A549 (cell line): ENCODE measurements at regions not wholly inside any gene's neighbourhood (a gene's known extent, or its start where the extent isn't known, plus 50 kb on each side); places are given as distances from the start of the nearest gene placed in this dataset.

Experiments
- ATAC-seq, 2 experiments: fragments of 200-7000 bp in 1 of 2; fragments of >200 bp in 1 of 2; cut with Nextera tagmentation in 1 of 2; cut with Tn5 transposase in 1 of 2; 3 replicates each; pipeline versions ENCODE4 v1.8.0 to v1.9.1; 2018 to 2020; ENCODE audit warnings: mild to moderate bottlenecking in 1 of 2, moderate library complexity in 1 of 2
- CTCF ChIA-PET: fragments of 300-600 bp; sonication (Branson Sonifier 250); formaldehyde crosslinking; extraction: SDS; loops from one replicate; lab custom pipeline; 2021; ENCODE audit warnings: antibody characterized with exemption, inconsistent platforms; lab: Yijun Ruan, JAX
- POLR2A ChIA-PET: fragments of 350-600 bp; formaldehyde crosslinking; extraction: SDS; loops from one replicate; lab custom pipeline; 2021; ENCODE audit warnings: antibody characterized with exemption, inconsistent platforms; lab: Yijun Ruan, JAX
- DNase-seq, 2 experiments: peaks; one replicate each; pipeline versions ENCODE4 v3.0.0 to v3.0.0-alpha.2; 2011 to 2016; ENCODE audit warnings: low read depth in 1 of 2, low spot score in 1 of 2
- FAIRE-seq: peaks from 2 replicates; lab custom pipeline; 2011; peaks lifted over from hg19 to GRCh38; lab: Jason Lieb, UNC
- H3K27ac ChIP-seq, 2 experiments: fragments of >200 bp; sonication (Bioruptor Twin); formaldehyde crosslinking; 3 replicates each; pipeline ENCODE4 v1.5.1; 2016 to 2017
- H3K4me1 ChIP-seq: fragments of >200 bp; sonication (Bioruptor Twin); formaldehyde crosslinking; 3 replicates; pipeline ENCODE4 v1.6.1; 2016
- H3K4me2 ChIP-seq: fragments of >200 bp; sonication (Bioruptor Twin); formaldehyde crosslinking; 3 replicates; pipeline ENCODE4 v1.6.1; 2016
- H3K4me3 ChIP-seq: fragments of >200 bp; sonication (Bioruptor Twin); formaldehyde crosslinking; 3 replicates; pipeline ENCODE4 v1.5.1; 2016
- H3K9me3 ChIP-seq: fragments of >200 bp; sonication (Bioruptor Twin); formaldehyde crosslinking; 3 replicates; pipeline ENCODE4 v1.6.1; 2016
- CHD2 ChIP-seq: fragments of 150-350 bp; IDR thresholded peaks from 2 replicates; pipeline ENCODE4 v1.6.1; 2014; ENCODE audit warnings: low read length; ENCODE audit not compliant: partially characterized antibody
- EHMT2 ChIP-seq: fragments of 200-600 bp; sonication (generic); IDR thresholded peaks from 2 replicates; pipeline ENCODE4 v1.6.1; 2016; ENCODE audit warnings: antibody characterized with exemption, low read depth, mild to moderate bottlenecking, moderate library complexity
- FOSL2 ChIP-seq, 2 experiments: fragments of 450-650 bp in 1 of 2; fragments of >200 bp in 1 of 2; sonication (Bioruptor Twin) in 1 of 2; formaldehyde crosslinking; IDR thresholded peaks; 2 replicates each; pipeline versions ENCODE4 v1.5.0 to v1.6.1; 2016 to 2020; ENCODE audit warnings: mild to moderate bottlenecking in 1 of 2, moderate library complexity in 1 of 2
- GATA3 ChIP-seq: IDR thresholded peaks from 2 replicates; pipeline ENCODE4 v1.6.1; 2012; ENCODE audit warnings: borderline replicate concordance
- HDAC2 ChIP-seq: fragments of 200-600 bp; sonication (generic); IDR thresholded peaks from 2 replicates; pipeline ENCODE4 v1.6.1; 2016
- HOXA7 ChIP-seq: fragments of 250-450 bp; sonication (Bioruptor Pico); IDR thresholded peaks from 2 replicates; pipeline ENCODE4 v1.5.0; 2020; ENCODE audit warnings: mild to moderate bottlenecking, moderate library complexity
- HOXB13 ChIP-seq: fragments of 250-450 bp; sonication (Bioruptor Pico); IDR thresholded peaks from 2 replicates; pipeline ENCODE4 v1.5.0; 2020; ENCODE audit warnings: low read depth, mild to moderate bottlenecking, moderate library complexity
- HOXB5 ChIP-seq: fragments of 250-450 bp; sonication (Bioruptor Pico); IDR thresholded peaks from 2 replicates; pipeline ENCODE4 v1.5.0; 2020; ENCODE audit warnings: mild to moderate bottlenecking, moderate library complexity
- JUN ChIP-seq, 2 experiments: fragments of >200 bp; sonication (Bioruptor Twin); formaldehyde crosslinking; IDR thresholded peaks; 2 replicates in 1 of 2; 3 replicates in 1 of 2; pipeline ENCODE4 v1.6.1; 2016 to 2017
- JUNB ChIP-seq: fragments of >200 bp; sonication (Bioruptor Twin); formaldehyde crosslinking; IDR thresholded peaks from 2 replicates; pipeline ENCODE4 v1.6.1; 2016
- MAFK ChIP-seq: fragments of 450-650 bp; IDR thresholded peaks from 2 replicates; pipeline ENCODE4 v1.6.1; 2014; ENCODE audit not compliant: partially characterized antibody
- MYC ChIP-seq: IDR thresholded peaks from 2 replicates; pipeline ENCODE4 v1.6.1; 2012; ENCODE audit warnings: mild to moderate bottlenecking, inconsistent platforms, low read length, improper control_type of control experiment, borderline replicate concordance
- POLR2A ChIP-seq: IDR thresholded peaks from 2 replicates; pipeline ENCODE4 v1.6.1; 2012; ENCODE audit warnings: mild to moderate bottlenecking, low read length
- RCOR1 ChIP-seq: fragments of 150-350 bp; IDR thresholded peaks from 2 replicates; pipeline ENCODE4 v1.6.1; 2014; ENCODE audit warnings: antibody characterized with exemption, low read length, low read depth
- RNF2 ChIP-seq: fragments of 200-600 bp; sonication (generic); IDR thresholded peaks from 2 replicates; pipeline ENCODE4 v1.6.1; 2016; ENCODE audit warnings: low read depth, mild to moderate bottlenecking, antibody characterized with exemption, moderate library complexity, borderline replicate concordance
- TP53 ChIP-seq: fragments of 250-450 bp; sonication (Bioruptor Pico); IDR thresholded peaks from 2 replicates; pipeline ENCODE4 v1.5.0; 2021; ENCODE audit warnings: mild to moderate bottlenecking, moderate library complexity
- ZC3H11A ChIP-seq: fragments of 450-650 bp; IDR thresholded peaks from 2 replicates; pipeline ENCODE4 v1.6.1; 2014; ENCODE audit warnings: antibody characterized with exemption, mild to moderate bottlenecking
- ZSCAN20 ChIP-seq: fragments of 250-450 bp; sonication (Bioruptor Pico); IDR thresholded peaks from 2 replicates; pipeline ENCODE4 v1.8.0; 2022; ENCODE audit warnings: mild to moderate bottlenecking, moderate library complexity
- WGBS: methylation state at CpG from one replicate; pipeline ENCODE4 v1.1.6; 2017; ENCODE audit errors: missing lambda C conversion rate; 5-methylcytosine and 5-hydroxymethylcytosine counted together
- TF ChIP-seq, protein P1 (sequence below): fragments of >200 bp; sonication (Bioruptor Twin); formaldehyde crosslinking; IDR thresholded peaks from 2 replicates; pipeline ENCODE4 v1.6.1; 2016
- TF ChIP-seq, protein P2 (sequence below): fragments of 250-450 bp; sonication (Bioruptor Pico); IDR thresholded peaks from 2 replicates; pipeline ENCODE4 v1.5.0; 2021; ENCODE audit warnings: mild to moderate bottlenecking, moderate library complexity, borderline replicate concordance
- TF ChIP-seq, protein P3 (sequence below): IDR thresholded peaks from 2 replicates; pipeline ENCODE4 v1.6.1; 2012
- TF ChIP-seq, protein P4 (sequence below): fragments of 200-600 bp; sonication (generic); IDR thresholded peaks from 2 replicates; pipeline ENCODE4 v1.6.1; 2016; ENCODE audit warnings: antibody characterized with exemption, mild to moderate bottlenecking, moderate library complexity

DNA sequence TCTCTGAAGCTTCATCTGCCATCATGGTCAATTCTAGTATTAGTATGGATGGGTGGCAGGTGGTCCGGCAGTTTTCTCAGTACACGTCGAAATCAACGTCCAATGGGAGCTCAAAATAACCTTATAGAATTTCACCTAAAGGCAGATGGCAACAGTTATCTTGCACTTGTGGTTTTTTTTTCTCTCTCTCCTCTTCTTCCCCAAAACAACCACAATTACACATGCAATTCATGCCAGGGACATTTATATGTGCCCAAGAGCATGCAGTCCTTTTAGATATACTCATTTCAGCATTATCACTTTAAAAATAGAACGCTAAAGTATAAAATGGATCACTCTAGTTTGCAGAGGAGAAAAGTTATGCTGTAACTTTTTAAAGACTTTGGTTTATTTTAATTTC is 1428.9 kb upstream of the WWC1 start:
- FAIRE-seq: no peak
- 54% methylated on average over 5 of the region's 5 CpGs for WGBS
- ChIA-PET POLR2A (no interaction called here), CTCF (no interaction called here)
- H3K4me2 ChIP-seq: no peak overlapping the region
- H3K4me3 ChIP-seq: no peak overlapping the region
- H3K27ac ChIP-seq: no peak overlapping the region
- no peak for ATAC-seq
- DNase-seq: no peak
- no peaks in the 10 kb centered on the region for H3K4me1 ChIP-seq
- TF ChIP-seq CHD2 (no peak), GATA3 (no peak), HOXA7 (CRISPR knock-in tag) (no peak), JUNB (no peak), ZC3H11A (no peak), MYC (no peak), ZSCAN20 (no peak)
- TF ChIP-seq, all 56 proteins: peak for 0
- H3K9me3 ChIP-seq: no peaks in the 10 kb centered on the region

DNA sequence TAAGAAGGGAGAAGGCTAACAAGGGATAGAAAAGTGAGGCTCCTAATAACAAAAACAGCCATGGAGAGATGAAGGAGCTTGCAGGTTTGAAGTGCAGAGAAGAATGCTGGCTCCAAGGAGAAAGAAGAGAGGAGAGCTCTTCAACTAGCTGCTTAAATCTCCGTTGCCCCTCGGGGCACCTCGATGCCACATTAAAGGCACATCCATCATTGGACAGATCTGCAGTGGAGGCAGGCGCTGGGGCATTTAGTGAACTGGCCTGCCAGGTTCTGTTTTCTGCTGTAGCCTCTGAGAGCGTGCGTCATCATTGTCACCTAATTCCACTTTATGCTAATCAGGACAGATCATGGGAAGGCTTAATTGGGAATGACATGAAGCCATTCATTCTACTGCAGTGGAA is 1426.2 kb upstream of the WWC1 start:
- FAIRE-seq: no peak
- CTCF ChIA-PET: no interaction called here

DNA sequence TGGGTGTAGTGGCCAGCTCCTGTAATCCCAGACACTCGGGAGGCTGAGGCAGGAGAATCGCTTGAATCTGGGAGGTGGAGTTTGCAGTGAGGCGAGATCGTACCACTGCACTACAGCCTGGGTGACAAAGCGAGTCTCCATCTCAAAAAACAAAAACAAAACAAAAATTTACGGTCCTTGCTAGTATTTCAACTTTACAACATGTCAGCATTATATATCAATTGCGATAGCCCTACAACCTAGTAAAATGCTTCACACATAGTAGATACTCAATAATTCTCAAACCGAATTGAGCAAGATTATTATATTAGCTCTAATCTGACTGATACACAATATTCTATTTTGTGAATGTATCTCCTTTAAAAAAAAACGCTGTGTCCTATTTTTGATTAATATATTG is 1411.0 kb upstream of the WWC1 start:
- WGBS: 49% methylated on average over 9 of the region's 9 CpGs

More for the DNA sequence above, 1426.2 kb upstream of the WWC1 start:
- no peak for TF ChIP-seq TP53 (CRISPR knock-in tag)
- TF ChIP-seq HOXB13 (CRISPR knock-in tag): no peak
- TF ChIP-seq HOXB5 (CRISPR knock-in tag): no peak
- TF ChIP-seq RNF2: no peak
- no peak for TF ChIP-seq ZSCAN20
- TF ChIP-seq, protein P1, sequence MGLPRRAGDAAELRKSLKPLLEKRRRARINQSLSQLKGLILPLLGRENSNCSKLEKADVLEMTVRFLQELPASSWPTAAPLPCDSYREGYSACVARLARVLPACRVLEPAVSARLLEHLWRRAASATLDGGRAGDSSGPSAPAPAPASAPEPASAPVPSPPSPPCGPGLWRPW: no peak
- no peak for TF ChIP-seq RCOR1
- TF ChIP-seq HOXA7 (CRISPR knock-in tag): no peak
- no peak for TF ChIP-seq POLR2A
- no peak for TF ChIP-seq HDAC2
- TF ChIP-seq CHD2: no peak
- TF ChIP-seq, protein P2, sequence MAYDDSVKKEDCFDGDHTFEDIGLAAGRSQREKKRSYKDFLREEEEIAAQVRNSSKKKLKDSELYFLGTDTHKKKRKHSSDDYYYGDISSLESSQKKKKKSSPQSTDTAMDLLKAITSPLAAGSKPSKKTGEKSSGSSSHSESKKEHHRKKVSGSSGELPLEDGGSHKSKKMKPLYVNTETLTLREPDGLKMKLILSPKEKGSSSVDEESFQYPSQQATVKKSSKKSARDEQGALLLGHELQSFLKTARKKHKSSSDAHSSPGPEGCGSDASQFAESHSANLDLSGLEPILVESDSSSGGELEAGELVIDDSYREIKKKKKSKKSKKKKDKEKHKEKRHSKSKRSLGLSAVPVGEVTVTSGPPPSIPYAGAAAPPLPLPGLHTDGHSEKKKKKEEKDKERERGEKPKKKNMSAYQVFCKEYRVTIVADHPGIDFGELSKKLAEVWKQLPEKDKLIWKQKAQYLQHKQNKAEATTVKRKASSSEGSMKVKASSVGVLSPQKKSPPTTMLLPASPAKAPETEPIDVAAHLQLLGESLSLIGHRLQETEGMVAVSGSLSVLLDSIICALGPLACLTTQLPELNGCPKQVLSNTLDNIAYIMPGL (CRISPR knock-in tag): no peak
- no peak for TF ChIP-seq JUN (IDR thresholded peaks at IDR 0.05)
- TF ChIP-seq, protein P3, sequence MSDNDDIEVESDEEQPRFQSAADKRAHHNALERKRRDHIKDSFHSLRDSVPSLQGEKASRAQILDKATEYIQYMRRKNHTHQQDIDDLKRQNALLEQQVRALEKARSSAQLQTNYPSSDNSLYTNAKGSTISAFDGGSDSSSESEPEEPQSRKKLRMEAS: no peak
- TF ChIP-seq FOSL2 (IDR thresholded peaks at IDR 0.05): no peak
- TF ChIP-seq FOSL2 (CRISPR knock-in tag; IDR thresholded peaks at IDR 0.05): no peak
- no peak for TF ChIP-seq EHMT2
- TF ChIP-seq, protein P4, sequence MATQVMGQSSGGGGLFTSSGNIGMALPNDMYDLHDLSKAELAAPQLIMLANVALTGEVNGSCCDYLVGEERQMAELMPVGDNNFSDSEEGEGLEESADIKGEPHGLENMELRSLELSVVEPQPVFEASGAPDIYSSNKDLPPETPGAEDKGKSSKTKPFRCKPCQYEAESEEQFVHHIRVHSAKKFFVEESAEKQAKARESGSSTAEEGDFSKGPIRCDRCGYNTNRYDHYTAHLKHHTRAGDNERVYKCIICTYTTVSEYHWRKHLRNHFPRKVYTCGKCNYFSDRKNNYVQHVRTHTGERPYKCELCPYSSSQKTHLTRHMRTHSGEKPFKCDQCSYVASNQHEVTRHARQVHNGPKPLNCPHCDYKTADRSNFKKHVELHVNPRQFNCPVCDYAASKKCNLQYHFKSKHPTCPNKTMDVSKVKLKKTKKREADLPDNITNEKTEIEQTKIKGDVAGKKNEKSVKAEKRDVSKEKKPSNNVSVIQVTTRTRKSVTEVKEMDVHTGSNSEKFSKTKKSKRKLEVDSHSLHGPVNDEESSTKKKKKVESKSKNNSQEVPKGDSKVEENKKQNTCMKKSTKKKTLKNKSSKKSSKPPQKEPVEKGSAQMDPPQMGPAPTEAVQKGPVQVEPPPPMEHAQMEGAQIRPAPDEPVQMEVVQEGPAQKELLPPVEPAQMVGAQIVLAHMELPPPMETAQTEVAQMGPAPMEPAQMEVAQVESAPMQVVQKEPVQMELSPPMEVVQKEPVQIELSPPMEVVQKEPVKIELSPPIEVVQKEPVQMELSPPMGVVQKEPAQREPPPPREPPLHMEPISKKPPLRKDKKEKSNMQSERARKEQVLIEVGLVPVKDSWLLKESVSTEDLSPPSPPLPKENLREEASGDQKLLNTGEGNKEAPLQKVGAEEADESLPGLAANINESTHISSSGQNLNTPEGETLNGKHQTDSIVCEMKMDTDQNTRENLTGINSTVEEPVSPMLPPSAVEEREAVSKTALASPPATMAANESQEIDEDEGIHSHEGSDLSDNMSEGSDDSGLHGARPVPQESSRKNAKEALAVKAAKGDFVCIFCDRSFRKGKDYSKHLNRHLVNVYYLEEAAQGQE: no peak
- TF ChIP-seq, all 56 proteins: peak for 0
- Histone ChIP-seq H3K4me1 (no peaks in the 10 kb centered on the region), H3K9me3 (no peaks in the 10 kb centered on the region), H3K4me3 (no peak overlapping the region), H3K27ac (no peak overlapping the region), H3K4me2 (no peak overlapping the region)
- WGBS: 24% methylated on average over 6 of the region's 6 CpGs
- no peak for ATAC-seq
- POLR2A ChIA-PET: no interaction called here
- DNase-seq: no peak

More for the DNA sequence above, 1411.0 kb upstream of the WWC1 start:
- Histone ChIP-seq H3K4me1 (no peaks in the 10 kb centered on the region), H3K9me3 (no peaks in the 10 kb centered on the region; the same call in 2 of the 3 replicates), H3K4me2 (no peak overlapping the region), H3K27ac (no peak overlapping the region), H3K4me3 (no peak overlapping the region)
- ChIA-PET POLR2A (no interaction called here), CTCF (no interaction called here)
- TF ChIP-seq MAFK (peak; percentile 54), JUNB (no peak)
- FAIRE-seq: no peak
- no peak for ATAC-seq
- DNase-seq: no peak
